Activated CD8-positive, alpha-beta memory T cell treated with anti-CD3 and anti-CD28 coated beads, Interleukin-2, amount 50 U/mL, for 48 hours (primary cell): ENCODE measurements at regions not wholly inside any gene's neighbourhood (a gene's known extent, or its start where the extent isn't known, plus 50 kb on each side); places are given as distances from the start of the nearest gene placed in this dataset.
A peak's percentile ranks its signal among the peaks of the same experiment; 100 is the strongest.

Experiments
- DNase-seq: peaks from one replicate; pipeline ENCODE4 v3.0.0-alpha.2; 2020

DNA sequence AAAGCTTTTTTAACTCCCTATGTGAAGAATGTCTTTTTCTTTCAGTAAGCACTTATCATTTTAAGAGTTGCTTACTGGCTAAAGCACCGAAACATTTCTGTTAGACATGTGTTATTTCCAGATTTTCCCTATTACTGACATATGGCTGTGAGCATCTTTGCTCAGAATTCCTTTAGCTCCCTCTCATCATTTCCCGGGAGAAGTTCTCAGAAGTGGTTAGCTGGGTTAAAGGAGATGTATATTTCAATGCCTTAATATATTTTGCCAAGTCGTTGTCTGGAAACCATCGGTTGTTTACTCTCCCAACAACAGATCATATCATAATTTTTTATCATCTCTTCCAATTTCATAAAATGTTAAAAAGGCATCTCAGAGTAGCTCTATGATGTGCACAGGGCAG lies 396.5 kb downstream of the OCA2 start:
- no peak for DNase-seq

DNA sequence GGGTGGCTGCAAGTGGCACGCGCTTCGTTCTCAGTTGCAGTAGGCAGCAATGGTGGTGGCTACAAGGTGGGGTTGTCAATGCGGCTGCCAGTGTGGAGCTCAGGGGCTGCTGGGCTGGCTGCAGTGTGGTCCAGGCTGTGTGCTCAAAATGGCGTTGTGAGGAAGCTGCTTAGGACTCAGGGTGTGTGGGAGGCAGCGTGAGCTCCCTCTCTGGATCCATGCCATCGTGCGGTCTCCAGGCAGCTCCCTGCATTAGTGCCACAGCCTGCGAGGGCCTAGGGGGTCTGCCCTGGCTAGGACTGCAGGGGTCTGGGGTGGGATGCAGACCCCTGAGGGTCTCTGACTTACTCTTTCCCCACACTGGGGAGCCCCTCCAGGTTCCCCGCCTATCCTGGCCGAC lies 397.2 kb downstream of the OCA2 start:
- DNase-seq = no peak

DNA sequence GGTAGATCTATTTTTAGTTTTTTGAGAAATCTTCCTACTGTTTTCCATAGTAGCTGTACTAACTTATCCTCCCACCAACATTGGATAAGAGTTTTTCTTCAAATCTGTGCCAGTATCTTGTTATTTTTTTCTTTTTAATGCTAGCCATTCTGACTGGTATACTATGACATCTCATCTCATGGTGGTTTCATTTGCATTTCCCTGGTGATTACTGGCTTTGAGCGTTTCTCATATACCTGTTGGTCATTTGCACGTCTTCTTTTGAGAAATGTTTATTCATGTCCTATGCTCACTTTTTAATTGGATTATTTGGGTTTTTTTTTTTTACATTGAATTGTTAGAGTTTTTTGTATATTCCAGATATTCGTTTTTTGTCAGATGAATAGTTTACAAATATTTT lies 398.1 kb downstream of the OCA2 start:
- DNase-seq = no peak

DNA sequence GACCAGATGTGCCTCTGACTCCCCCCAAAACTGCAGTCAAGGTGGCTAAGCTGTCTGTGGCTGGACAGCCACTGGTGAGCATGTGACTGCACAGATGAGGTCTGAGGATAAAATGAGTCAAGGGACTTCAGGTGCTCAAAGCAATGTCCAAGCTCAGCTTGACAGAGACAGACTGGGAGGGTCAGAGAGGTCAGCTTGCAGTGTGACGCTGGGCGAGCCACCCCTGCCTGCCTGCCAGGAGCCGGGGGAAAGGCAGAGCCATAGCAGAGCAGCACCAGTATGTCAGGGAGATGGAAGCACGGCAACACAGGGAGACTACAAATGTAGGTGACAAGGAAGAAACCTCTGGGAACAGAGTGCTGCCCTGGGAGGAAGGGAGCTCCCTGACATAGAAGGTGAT lies 399.4 kb downstream of the OCA2 start:
- no peak for DNase-seq

DNA sequence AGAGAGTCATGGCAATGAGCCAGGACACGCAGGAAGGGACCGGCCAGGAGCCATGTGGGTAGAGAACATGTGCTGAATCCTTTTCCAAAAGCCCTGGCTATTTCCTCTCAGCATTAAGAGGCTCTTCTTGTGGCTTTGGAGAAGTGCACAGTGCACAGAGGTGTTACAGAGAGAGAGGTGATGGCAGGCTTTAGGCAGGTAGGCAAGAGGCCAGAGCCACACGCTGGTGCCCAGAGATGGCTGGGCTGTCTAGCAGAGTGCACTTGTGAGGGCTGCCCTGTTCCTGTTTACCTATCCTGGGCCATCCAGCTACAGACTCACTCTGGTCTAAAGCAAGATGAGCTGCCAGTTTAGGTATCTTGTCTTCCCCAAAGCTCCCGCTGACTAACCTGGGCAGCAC lies 402.6 kb downstream of the OCA2 start:
- DNase-seq = no peak

DNA sequence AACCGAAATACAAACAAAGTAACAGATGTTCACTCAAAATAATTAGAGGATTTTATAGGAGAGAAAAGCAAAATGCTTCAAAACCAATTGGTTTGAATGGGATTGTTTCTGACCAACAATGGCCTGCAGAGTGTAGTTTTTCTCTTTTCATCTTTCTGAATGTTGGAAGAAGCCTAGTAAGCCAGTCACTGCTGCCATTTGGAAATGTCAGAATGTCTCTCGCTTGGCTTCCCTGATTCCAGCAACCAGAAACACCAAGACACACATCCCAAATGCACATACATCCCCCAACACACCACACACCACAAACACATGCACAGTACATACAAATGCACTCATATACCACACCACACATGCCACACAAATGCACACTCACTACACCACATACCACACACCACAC lies 403.4 kb downstream of the OCA2 start:
- no peak for DNase-seq

DNA sequence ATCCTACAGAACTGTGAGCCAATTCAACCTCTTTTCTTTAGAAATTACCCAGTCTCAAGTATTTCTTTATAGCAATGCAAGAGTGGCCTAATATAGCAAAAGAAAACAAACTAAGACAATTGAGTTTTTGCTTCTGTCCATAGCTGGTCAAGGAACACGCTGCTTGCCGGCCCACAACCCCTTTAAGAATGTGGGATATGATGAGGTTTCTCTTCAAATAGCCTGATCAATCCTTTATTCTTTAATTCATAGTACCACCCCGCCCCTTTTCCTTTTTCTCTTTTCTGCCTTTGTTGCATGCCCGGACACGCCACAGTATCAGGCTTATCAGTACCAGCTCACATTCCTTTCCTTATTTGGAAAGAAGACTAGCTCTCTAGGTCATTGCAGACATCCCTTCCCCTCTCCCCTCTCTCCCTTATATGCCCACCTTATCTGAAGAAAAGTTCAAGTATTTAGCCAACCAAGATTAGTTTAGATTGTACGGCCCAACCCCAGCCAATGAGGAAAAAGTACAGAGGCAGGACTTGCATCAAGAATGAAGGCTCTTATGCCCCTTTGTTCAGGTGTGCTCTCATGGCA lies 404.5 kb downstream of the OCA2 start:
- no peak for DNase-seq

DNA sequence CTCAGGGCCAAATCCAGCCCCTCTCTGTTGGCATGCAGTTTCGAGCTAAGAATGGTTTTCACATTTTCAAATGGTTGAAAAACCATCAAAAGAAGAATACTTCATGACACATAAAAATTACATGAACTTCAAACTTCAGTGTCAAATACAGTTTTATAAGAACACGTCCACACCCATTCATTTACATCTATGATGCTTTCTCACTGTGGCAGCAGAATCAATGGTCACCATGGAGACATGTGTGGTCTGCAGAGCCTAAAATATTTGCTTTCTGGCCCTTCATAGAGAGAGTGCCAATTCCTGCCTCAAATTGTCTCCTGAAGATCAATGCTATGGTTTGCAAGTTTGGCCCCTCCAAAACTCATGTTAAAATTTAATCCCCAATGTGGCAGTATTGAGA lies 405.8 kb downstream of the OCA2 start:
- no peak for DNase-seq

DNA sequence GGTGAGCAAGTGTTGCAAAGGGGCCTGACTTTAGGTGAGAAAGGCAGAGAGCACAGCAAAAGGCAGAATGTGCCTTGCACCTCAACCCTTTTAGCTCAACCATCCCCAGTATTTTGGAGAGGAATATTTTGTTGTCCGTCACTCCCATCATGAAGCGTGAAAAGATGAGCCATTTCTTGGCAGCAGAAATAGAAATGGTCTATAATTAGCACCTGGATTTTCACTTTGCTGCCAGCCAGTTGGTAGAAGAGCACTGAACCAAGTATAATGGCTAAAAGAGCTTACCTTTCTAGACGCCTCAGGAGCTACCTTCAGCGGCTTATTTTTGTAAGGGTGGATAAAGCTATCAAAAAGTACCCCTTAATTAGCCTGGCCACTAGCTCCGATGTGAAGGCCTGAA lies 406.7 kb downstream of the OCA2 start:
- no peak for DNase-seq

DNA sequence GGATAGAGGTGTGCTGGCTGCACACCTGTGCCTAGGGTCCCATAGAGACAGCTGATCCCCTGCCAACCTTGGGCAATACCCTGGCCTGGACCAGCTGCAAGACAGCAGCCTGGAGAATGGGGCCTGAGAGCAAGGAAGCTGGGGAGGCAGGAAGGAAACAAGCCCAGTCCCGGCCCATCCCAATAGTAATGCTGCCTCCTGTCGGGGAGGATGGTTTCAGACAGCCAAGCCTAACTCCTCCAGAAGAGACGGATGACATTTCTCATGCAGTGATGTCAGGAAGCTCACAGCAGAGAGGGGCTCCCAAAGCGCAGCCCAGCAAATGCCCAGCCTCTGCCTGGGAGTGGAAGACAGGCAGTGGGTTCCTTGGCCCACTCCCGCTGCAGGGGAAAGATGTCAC lies 408.8 kb downstream of the OCA2 start:
- DNase-seq = no peak

DNA sequence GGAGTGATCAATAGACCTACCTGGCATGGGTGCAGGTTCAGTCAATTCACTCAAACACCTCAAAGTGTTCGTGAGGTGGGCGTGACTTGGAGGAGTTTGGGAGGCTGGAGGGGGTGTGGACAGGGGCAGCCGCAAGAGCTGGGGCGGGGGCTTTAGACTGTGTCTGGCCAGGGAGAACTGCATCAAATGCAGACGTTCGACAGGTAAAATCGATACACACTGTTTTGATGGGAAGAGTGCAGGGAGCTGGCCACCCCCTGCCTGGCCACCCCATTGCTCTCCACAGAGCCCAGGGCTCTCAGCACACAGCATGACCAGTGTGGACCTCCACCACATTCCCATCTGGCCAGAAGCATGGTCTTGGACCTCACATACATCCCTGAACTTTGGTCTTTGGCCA lies 412.1 kb downstream of the OCA2 start:
- DNase-seq = no peak

DNA sequence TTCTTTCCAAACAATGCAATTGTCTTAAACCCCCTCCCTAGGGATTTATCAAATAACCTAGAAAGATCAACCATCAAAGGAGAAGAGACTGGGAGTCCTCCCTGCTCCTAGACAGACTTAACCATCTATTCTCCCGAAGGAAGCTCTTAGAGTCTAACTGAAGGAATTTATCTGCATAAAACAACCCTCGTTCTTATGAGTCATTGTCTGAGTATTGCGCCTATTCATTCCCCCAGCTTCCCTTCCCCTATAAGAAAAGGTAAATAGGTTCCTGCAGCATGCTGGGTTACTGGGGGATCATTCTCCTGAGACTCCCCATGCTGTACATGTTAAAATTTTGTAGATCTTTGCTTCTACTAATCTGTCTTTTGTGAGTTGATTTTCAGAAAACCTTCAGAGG lies 412.7 kb downstream of the OCA2 start:
- DNase-seq = no peak

DNA sequence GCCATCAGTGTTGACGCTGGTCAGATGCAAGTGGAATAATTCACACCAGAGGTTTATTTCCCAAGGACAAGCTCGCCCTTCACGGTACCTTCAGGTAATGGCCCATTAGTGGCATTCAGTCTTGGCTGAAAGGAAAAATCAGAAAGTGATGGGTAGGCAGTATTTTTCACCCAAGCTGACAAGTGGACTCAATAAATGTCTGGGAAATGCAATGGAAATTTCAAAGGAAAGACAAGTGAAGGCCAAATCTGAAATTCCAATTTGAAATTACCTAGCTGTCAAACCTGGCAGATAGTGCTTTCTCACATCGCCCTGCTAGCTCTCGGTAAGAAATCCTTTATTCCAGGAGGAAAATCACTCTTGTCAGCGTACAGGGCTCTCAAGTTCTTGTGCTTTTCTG lies 413.5 kb downstream of the OCA2 start:
- DNase-seq = no peak

DNA sequence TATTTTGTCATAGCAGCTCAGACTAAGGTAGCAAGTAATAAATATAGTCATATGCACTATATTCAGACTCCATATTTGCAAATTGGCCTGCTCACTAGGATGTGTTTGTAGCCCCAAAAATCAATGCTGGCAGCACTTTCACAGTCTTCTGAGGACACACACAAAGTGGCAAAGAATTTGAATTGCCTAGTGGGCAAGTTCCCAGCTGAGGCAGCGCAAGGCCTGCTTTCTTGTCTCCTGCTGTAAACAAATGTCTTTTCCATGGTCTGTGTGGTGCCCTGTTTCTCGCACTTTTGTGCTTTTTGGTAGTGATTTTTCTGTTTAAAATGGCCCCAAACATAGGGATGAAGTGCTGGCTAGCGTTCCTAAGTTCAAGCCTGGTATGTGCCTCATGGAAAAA lies 416.0 kb downstream of the OCA2 start:
- DNase-seq = no peak

DNA sequence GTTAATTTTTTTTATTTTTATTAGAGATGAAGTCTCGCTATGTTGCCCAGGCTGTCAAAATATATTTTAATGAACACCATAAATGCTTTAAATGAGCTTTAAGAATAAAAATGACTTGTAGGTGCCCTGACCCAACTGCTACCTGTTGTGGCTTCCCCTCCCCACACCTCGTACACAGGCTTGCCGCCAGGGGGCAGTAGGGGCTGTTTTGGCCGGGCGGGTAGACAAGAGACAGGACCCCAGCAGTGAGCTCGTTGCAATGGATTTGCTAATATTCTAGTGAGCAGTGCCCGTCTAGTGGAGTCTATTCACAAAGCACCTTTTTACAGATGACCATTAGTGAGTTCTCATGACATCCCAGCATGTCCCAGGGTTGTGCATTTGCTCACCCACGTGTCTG lies 418.1 kb downstream of the OCA2 start:
- DNase-seq = peak; percentile 79

DNA sequence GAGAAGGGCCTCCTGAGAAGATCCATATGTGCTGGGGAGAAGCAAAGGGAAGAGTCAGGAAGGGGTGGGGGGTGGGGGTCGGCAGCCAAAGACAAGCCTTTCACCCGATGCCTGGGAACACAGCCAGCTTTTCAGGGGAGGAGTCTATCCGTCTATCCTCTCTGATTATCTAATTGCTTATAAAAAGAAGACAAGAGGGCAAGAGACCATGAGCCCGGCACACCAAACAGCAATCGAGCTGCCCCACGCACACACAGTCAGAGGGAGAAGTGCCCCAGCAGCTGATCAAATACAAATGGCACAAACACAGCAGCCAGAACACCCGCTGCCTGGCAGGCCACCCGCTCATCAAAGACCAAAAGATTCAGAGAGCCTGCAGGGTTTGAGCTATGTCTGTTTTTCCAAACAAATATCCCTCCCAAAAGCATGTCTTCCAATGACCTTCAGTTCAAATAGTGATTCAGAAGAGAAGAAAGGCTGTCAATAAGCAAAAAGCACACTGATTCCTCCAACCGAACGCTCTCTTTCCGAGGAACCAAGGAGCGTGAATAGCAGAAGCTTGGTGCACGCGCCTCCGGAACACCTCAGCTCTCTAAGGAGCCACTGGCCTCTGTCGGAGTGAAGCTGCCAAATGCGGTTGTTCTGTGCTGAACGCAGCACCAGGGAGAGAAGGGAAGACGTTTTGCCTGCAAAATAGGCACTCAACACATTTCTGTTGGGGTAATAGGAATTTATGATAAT lies 419.2 kb downstream of the OCA2 start:
- no peak for DNase-seq

DNA sequence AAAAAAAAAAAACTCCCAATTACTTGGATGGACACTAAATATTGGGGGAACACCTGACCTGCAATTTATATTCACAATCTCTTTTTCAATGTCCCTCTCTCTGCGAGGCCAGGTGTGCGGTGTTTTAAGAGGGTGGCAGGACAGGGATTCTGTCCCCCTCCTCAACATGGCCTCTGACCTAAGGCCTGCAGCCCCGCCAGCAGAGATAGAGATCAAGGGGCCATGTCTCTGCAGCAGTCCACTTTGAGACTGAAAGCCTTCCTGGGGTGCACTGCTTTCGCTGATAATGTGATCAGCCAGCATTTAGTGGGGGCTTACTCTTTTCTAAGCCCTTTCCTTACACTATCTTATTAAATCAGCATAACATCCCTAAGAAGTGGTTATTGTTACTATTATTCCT lies 419.9 kb downstream of the OCA2 start:
- DNase-seq = no peak

DNA sequence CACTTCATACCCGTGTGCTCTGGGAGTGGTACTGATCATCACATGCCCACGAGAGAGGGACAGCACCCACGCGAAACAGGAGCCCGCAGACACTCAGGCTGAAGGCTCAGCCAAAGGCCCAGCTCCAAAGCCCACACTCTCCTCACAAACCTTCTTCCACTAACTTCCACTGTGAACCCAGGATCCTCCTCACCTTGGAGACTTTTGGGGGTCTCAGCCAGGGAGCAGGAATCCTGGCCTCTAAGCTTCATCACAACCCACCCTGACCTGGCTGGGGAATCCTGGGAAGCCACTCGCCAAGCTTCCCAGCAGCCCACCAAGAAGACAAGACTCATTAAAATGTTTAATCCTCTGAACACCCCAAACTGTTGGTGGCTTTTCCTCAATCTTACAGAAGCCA lies 421.2 kb downstream of the OCA2 start:
- no peak for DNase-seq

DNA sequence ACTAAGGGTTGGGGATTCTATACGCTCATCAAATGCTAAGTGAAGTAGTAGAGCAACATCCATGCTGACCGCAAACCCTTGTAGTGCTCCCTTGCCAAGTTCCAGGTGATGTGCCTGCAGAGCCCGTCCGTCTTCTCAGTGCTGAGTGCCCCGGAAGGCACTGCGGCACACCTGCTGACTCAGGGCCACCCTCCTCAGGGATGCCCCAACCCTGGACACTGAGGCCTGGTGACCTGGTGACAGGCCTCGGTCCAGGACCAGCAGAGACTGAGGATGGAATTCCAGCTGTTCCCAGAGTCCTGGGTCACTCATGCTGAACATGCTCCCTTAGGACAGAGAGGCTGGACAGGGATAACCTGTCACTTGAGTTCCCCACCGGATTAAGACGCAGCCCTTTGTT lies 422.5 kb downstream of the OCA2 start:
- no peak for DNase-seq

DNA sequence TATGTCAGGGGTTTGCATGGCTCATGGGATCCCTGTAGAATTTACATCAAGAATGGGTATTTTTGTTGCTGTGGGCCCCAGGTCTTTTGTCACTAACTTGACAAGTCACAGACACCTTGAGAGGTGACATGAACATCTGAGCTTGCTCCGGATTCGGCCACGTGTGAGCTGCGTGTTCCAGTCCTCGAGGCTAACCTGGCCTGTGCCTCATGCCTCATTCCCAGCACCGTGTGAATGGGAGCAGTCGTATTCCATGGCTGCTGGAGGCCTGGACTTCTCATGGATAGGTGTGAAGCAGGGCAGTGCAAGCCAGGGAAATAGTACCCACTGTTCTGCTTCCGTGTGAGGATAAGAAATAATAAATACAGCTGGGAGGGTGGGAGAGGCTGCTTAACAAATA lies 423.5 kb downstream of the OCA2 start:
- DNase-seq = no peak

DNA sequence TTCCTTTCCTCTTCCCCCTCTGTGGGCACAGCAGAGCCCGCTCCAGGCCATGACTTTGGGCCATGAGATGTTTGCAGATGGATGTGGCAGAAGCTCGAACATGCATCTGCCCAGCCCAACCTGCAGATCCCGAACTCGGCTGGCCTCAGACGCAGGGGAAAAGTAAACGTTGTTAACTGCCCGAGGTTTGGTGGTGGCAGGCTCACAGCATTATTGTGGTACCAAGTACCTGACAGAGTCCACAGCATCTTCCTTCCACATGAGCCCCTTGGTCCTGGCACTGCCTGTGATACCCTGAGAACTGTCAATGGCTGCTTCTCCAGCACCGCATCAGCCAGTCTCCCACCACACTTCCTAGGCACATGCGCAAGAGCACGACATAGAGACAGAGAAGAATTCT lies 424.3 kb downstream of the OCA2 start:
- DNase-seq = no peak

DNA sequence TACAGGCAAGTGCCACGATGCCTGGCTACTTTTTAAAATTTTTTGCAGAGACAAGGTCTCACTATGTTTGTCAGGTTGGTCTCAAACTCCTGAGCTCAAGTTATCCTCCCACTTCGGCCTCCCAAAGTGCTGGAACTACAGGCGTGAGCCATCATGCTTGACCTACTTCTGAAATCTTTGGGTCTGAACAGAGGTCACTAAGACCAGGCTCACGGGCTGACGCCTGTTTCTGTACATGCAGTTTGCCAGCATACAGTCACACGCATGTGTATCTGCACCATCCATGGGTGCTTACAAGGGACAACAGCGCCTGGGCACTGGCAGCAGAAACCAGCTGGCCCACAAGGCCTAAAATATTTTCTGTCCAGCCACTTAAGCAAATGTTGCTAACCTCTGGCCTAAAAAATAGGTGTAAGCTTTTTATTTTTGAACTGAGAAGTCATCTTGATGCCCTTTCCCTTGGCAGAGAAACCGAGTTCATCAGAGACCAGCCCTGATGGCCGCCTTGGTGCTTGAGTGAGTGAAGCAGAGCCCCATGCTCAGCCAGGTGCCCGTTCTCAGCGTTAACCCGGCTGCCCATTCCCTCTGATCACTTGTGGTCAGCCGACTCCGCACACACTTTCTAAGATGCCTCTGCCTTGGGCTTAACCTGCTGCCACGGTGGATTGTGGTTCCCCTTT lies 425.2 kb downstream of the OCA2 start:
- DNase-seq = no peak

DNA sequence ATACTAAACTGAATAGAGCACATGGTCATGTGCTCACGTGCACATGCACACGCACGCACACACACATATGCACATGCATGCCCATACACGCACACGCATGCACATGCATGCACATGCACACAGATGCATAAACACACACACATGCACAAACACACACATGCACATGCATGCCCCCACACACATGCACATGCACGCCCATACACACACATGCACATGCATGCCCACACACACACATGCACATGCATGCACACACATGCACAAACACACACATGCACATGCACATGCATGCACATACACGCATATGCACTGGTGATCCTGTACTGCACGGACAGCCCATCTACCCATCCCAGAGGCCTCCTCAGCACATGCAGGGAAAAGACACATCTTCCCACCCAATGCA lies 426.6 kb downstream of the OCA2 start:
- no peak for DNase-seq

DNA sequence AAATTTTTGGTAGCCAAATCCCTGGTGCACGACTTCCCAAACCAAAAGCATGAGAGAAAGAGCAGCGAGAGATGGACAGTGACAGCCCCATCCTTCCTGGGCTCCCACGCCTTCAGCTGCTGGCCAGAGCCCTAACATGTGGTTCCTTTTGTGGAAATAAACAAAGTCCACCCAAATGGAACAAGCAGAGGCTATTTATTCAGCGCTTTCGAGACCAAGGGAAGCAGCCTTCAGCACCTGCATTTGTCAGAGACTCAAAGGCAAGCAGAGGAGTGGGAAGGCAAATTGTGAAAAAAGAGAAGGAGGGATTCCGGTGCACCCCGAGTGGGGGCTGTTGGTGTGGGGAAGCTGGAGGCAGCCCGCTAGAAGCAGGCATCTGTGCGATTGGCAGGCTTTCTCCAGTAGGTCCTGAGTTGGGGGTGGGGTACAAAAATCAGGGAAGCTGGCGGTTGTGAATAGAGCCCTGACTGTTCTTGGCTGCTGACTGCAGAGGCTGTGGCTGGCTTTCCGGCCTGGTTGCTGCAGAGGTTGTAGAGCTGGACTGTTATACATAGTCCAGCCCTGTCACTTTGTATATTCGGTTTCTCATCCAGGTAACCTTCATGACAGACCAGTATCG lies 427.2 kb downstream of the OCA2 start:
- DNase-seq = no peak
